ENCODE measurements at regions not wholly inside any gene's neighbourhood (a gene's known extent, or its start where the extent isn't known, plus 50 kb on each side); places are given as distances from the start of the nearest gene placed in this dataset.

GRCh38 chr12:126767334-126767733 lies 1499.6 kb upstream of the TMEM132C start:
- no peak overlapping the region for H3K4me3 Mint-ChIP-seq
- H3K36me3 Mint-ChIP-seq, result peaks cover 67% of the 10 kb centered on the region
- POLR2A ChIA-PET, result no interaction called here
- no peaks in the 10 kb centered on the region for H3K4me1 Mint-ChIP-seq
- ATAC-seq (no peak), DNase-seq (ENCODE audit: low spot score) (no peak)
- peaks cover 75% of the 10 kb centered on the region for H3K9me3 Mint-ChIP-seq
- no peak overlapping the region for H3K27ac Mint-ChIP-seq
- no peak for TF ChIP-seq ZNF416 (CRISPR knock-in tag; IDR thresholded peaks at IDR 0.05)
- no peak for TF ChIP-seq HMGXB4 (CRISPR knock-in tag; IDR thresholded peaks at IDR 0.05)
- no peak for TF ChIP-seq MYBL2 (CRISPR knock-in tag; IDR thresholded peaks at IDR 0.05)
- no peak for TF ChIP-seq MAX (CRISPR knock-in tag; IDR thresholded peaks at IDR 0.05)
- TF ChIP-seq ESRRA (CRISPR knock-in tag; IDR thresholded peaks at IDR 0.05; ENCODE audit: borderline replicate concordance), result no peak
- no peak for TF ChIP-seq SMAD3 (CRISPR knock-in tag; IDR thresholded peaks at IDR 0.05; ENCODE audit: borderline replicate concordance)
- no peak for TF ChIP-seq CBFB (CRISPR knock-in tag; IDR thresholded peaks at IDR 0.05; ENCODE audit: low read depth)
- CTCF ChIA-PET, result no interaction called here
- peaks cover 17% of the 10 kb centered on the region for H3K27me3 Mint-ChIP-seq (ENCODE audit: low read depth)

- H3K9me3 Mint-ChIP-seq, result peaks cover 75% of the 10 kb centered on the region
- no peak for TF ChIP-seq E2F5 (CRISPR knock-in tag; IDR thresholded peaks at IDR 0.05)
- no peak for TF ChIP-seq CDX4 (CRISPR knock-in tag; IDR thresholded peaks at IDR 0.05; ENCODE audit: borderline replicate concordance)
- TF ChIP-seq ZNF219 (CRISPR knock-in tag; IDR thresholded peaks at IDR 0.05; ENCODE audit: borderline replicate concordance), result no peak
- no peak for TF ChIP-seq GABPB1 (CRISPR knock-in tag; IDR thresholded peaks at IDR 0.05)
- no peak for TF ChIP-seq CREM (CRISPR knock-in tag; IDR thresholded peaks at IDR 0.05)
- TF ChIP-seq RELA (CRISPR knock-in tag; IDR thresholded peaks at IDR 0.05; ENCODE audit: borderline replicate concordance), result no peak
- no peak for TF ChIP-seq ZNF281 (CRISPR knock-in tag; IDR thresholded peaks at IDR 0.05)
- TF ChIP-seq CREB1 (CRISPR knock-in tag; IDR thresholded peaks at IDR 0.05), result no peak
- TF ChIP-seq ATF1 (CRISPR knock-in tag; IDR thresholded peaks at IDR 0.05), result no peak
- no peak for TF ChIP-seq ZNF512 (CRISPR knock-in tag; IDR thresholded peaks at IDR 0.05; ENCODE audit: borderline replicate concordance)
- CTCF ChIA-PET, result no interaction called here
- POLR2A ChIA-PET, result no interaction called here
- no peaks in the 10 kb centered on the region for H3K4me1 Mint-ChIP-seq
- ATAC-seq (no peak), DNase-seq (ENCODE audit: low spot score) (no peak)
- no peak overlapping the region for H3K4me3 Mint-ChIP-seq
- peaks cover 68% of the 10 kb centered on the region for H3K36me3 Mint-ChIP-seq
- no peak overlapping the region for H3K27ac Mint-ChIP-seq
- H3K27me3 Mint-ChIP-seq (ENCODE audit: low read depth), result peaks cover 17% of the 10 kb centered on the region
Observed at GRCh38 chr12:126768517-126768916, 1498.5 kb upstream of the TMEM132C start.
